Activated CD4-positive, alpha-beta T cell treated with anti-CD3 and anti-CD28 coated beads, Interleukin-2, amount 10 ng/mL, durations not matched to agents 24 days and 14 days (primary cell): ENCODE measurements at regions not wholly inside any gene's neighbourhood (a gene's known extent, or its start where the extent isn't known, plus 50 kb on each side); places are given as distances from the start of the nearest gene placed in this dataset.

Experiments used
- DNase-seq: peaks from one replicate; pipeline ENCODE4 v3.0.0; 2022
- H3K27ac Mint-ChIP-seq: one replicate; pipeline ENCODE4 v1.8.0; 2022; ENCODE audit warnings: mild to moderate bottlenecking, mixed read lengths
- H3K27me3 Mint-ChIP-seq: one replicate; pipeline ENCODE4 v1.8.0; 2022; ENCODE audit warnings: mixed read lengths
- H3K36me3 Mint-ChIP-seq: one replicate; pipeline ENCODE4 v1.8.0; 2022; ENCODE audit warnings: low read depth, mild to moderate bottlenecking, mixed read lengths
- H3K4me1 Mint-ChIP-seq: one replicate; pipeline ENCODE4 v1.8.0; 2021; ENCODE audit warnings: mixed read lengths
- H3K4me3 Mint-ChIP-seq: one replicate; pipeline ENCODE4 v1.8.0; 2022; ENCODE audit warnings: mild to moderate bottlenecking, moderate library complexity, mixed read lengths
- H3K9me3 Mint-ChIP-seq: one replicate; pipeline ENCODE4 v1.8.0; 2021; ENCODE audit warnings: mixed read lengths
- intact Hi-C: fragments of 100-400 bp; cut with micrococcal nuclease; formaldehyde crosslinking; loops from one replicate; pipeline ENCODE4 v1.15.1; 2023

DNA sequence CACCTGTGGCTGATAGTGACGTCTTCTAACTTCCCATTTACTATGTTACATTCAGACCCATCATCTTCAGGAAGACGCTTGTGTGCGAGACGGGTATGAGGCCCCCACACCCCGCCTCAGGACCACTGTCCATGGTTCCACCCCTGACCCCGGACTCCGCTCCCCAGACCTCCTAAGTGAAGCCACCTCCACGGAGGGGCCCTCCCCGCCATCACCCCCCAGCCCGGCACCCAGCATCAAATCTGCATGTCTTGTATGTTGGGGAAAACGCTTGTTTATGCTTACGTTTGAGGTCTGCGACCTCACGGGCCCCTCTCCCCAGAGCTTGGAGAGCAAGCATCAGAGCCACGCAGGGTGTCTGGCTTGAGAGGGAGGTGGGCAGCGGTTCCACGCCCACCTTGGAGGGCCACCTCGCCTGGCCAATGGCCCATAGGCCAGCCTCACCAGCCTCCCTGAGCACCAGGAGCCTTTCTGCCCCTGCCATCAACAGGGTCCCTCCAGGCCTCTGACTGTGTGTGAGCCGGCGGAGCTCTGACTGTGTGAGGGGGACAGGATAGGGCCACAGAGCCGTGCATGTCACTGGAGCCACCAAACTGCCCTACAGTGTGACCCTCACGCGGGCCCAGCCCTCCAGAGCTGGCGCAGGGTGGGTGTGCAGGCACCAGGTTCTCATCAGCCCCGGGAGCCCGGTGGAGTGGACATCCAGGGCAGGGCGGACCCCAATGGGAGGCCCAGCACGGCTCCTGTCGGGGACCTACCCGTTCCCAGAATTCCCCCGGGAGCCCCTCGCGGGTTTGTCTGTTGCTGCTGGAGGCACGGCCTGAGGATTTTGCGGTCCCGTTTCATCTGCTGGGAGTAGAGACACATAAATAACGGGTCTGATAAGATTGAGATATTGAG, 88.4 kb upstream of the NKX1-1 start:
- Mint-ChIP-seq H3K4me1 (no peaks in the 10 kb centered on the region), H3K27ac (no peak overlapping the region), H3K9me3 (no peaks in the 10 kb centered on the region), H3K27me3 (no peaks in the 10 kb centered on the region), H3K4me3 (no peak overlapping the region), H3K36me3 (no peaks in the 10 kb centered on the region)
- DNase-seq = no peak
- intact Hi-C loops = no loop called here

DNA sequence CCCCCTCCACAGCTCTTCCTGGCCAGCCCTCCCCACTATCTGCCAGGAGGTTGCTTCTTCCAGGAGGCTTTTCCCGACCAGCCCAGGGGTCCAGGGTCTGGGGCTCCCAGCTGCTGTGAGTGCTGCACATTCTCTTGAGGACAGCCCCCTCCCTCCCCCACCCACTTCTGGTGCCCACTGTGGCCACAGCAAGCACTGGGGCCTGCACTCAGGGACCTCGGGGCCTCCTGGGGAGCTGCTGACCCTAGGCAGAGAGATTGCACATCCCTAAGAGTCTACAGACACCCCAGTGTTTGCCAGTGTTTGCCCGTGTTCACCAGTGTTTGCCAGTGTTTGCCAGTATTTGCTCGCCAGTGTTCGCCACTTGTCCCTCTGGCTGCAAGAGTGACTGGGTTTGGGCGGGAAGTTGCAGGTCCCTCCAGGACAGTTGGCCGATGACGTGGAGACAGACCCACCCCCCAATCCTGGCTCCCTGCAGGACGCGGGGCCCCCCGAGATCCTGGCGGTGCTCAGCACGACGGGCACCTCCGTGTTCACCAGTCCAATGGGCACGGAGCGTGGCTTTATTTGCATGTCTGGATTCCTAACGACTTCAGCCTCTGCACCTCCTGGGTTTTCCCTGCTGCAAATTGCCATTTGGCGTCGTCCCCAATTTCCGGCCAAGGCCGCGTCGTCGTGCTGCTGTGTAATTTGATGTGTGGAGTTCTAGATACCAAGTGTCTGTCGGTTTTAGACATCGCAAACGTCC, 87.5 kb upstream of the NKX1-1 start:
- Mint-ChIP-seq H3K27ac (no peak overlapping the region), H3K36me3 (no peaks in the 10 kb centered on the region), H3K4me1 (no peaks in the 10 kb centered on the region), H3K9me3 (no peaks in the 10 kb centered on the region), H3K27me3 (no peaks in the 10 kb centered on the region), H3K4me3 (no peak overlapping the region)
- no peak for DNase-seq
- intact Hi-C loops = no loop called here

DNA sequence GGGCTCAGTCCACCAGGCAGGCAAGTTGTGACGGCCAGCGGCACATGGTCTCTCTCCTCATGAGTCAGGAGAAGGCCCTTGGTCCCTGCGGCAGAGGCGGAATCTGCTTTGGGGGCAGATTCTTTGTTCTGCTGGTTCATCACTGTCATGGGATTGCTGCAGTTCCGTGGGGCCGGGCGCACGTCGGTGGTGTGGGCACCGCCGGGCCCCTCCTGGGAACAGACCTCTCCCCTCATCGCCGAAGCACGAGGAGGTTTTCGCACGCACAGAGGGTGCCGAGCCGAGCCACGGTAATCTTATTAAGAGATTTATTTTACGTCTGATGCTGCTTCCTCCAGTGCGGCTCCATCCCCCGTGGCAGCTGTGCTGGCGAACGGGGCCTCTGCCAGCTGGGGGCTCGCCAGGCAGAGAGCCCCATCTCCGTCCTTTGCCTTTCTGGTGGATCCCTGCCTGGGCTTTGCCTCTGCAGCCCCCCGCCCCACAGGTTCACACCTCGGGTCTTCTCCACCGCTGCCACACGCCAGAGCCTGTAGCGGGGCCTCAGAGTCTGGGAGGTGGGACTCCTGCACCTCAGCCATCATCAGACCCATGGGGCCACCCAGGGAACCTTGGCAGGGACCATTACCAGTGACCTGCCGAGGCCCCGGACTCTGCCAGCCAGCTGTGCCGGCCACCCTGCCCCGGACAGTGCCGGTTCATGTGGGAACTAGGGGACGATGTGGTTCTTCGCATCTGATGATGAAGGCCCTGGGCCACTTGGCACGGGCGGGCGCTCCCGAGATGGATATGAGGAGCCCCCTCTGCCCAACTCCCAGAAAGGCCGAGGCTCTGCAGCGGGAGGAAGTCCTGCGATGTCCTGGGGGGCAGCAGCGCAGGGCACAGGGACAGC, 86.7 kb upstream of the NKX1-1 start:
- Mint-ChIP-seq H3K27ac (no peak overlapping the region), H3K9me3 (no peaks in the 10 kb centered on the region), H3K4me3 (no peak overlapping the region), H3K27me3 (no peaks in the 10 kb centered on the region), H3K4me1 (no peaks in the 10 kb centered on the region), H3K36me3 (no peaks in the 10 kb centered on the region)
- no peak for DNase-seq
- intact Hi-C loops = no loop called here

DNA sequence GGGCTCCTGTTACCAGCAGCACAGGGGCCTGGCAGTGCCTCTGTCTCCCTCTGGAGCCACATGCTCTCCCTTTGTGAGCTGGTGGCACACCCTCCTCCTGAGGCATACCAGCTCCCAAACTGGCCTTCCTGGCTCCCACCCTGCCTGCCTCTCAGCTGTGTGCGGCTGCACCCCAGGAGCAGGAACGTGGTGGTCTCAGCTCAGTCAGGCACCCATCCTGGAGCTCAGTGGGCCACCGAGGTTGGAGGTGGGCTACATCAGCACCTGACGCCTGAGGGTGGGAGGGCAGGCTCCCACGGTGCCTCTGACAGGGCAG, 85.9 kb upstream of the NKX1-1 start:
- H3K27me3 Mint-ChIP-seq = no peaks in the 10 kb centered on the region
- H3K4me3 Mint-ChIP-seq = no peak overlapping the region
- no peaks in the 10 kb centered on the region for H3K36me3 Mint-ChIP-seq
- no peak overlapping the region for H3K27ac Mint-ChIP-seq
- no peak for DNase-seq
- no peaks in the 10 kb centered on the region for H3K9me3 Mint-ChIP-seq
- intact Hi-C loops = no loop called here
- H3K4me1 Mint-ChIP-seq = no peaks in the 10 kb centered on the region

- Mint-ChIP-seq H3K27me3 (no peaks in the 10 kb centered on the region), H3K4me1 (no peaks in the 10 kb centered on the region), H3K27ac (no peak overlapping the region), H3K4me3 (no peak overlapping the region), H3K9me3 (peaks cover 2% of the 10 kb centered on the region), H3K36me3 (no peaks in the 10 kb centered on the region)
- intact Hi-C loops = no loop called here
- DNase-seq = no peak
Observed at GRCh38 chr4:1491328-1492141, 85.3 kb upstream of the NKX1-1 start.

DNA sequence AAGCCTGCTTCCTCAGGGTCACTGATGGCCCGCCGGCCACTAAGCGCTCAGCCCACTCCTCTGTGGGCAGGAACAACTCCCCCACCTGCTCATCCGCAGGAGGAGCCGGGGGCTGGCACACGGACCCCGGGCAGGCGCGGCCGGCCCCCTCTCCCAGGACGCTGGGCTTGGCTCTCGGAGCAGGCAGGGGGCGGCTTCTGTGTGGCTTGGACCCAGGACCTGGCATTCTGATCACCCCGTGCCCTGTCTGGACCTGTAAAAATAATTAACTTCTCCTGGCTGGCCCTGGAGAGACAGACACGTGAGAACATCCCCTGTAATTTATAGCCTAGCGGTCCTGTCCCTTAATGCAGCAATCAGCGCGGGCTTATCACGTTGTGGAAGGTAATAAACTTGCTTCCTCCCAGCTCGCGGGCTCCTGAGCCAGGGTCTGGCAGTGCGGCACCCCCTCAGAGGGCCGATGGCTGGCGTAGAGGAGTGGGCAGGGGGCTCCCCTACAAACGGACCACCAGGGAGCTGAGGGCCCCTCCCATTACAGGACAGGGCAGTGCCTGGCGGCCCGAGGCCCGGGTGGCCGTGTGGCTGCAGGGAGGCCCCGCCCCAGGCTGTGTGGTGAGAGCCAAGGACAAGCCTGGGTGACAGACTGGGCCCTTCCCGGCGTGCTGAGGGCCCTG, 84.5 kb upstream of the NKX1-1 start:
- Mint-ChIP-seq H3K4me1 (no peaks in the 10 kb centered on the region), H3K27ac (no peak overlapping the region), H3K9me3 (peaks cover 7% of the 10 kb centered on the region), H3K27me3 (no peaks in the 10 kb centered on the region), H3K4me3 (no peak overlapping the region), H3K36me3 (no peaks in the 10 kb centered on the region)
- no peak for DNase-seq
- intact Hi-C loops = no loop called here

DNA sequence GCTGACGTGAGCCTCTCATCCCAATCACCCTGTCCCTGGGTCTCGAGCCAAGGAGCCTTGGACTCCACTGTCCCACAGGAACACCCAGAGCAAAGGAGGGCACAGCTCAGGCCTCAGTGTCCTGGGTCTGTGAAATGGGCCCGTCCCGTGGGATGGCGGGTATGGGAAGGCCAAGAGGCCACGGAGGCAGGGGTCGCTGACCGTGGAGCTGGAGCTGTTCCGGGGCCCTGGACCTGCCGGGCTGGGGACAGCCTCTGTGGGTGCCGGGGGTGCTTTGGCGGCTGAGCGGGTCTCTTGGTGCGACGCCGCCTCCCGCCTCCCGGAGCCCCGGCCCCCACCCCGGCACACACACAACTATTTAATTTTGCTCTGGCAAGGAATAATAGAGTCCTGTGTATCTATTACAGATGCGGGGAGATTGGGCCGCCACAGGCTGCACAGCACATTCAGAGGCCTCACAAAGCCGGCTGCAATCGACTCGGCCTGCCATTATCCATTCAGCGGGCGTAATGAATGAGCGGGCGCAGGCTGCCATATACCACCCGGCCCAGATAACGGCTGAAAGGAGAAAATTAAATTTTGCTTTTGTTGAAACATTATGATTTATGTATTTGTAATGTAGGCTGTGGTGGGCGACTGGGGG, 83.9 kb upstream of the NKX1-1 start:
- Mint-ChIP-seq H3K9me3 (peaks cover 11% of the 10 kb centered on the region), H3K4me3 (no peak overlapping the region), H3K4me1 (no peaks in the 10 kb centered on the region), H3K36me3 (no peaks in the 10 kb centered on the region), H3K27ac (no peak overlapping the region), H3K27me3 (no peaks in the 10 kb centered on the region)
- DNase-seq = no peak
- intact Hi-C loops = no loop called here

DNA sequence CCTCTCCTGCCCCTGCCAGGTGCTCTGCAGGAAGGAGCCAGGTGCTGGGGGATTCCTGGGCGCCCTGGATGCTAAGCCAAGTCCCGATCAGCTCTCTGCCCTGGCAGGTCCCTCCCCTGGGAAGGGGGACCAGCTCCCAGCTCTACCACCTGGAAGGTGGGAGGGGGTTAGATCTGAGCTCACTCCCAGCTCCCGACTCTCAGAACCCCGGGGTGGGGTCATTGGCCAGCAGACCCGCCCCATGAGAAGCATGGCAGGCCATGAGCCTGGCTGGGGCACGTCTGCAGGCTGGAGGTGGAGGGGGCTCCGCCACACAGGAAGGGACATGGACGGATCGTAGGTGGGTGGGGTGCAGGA, 83.4 kb upstream of the NKX1-1 start:
- intact Hi-C loops = no loop called here
- DNase-seq = no peak
- no peaks in the 10 kb centered on the region for H3K27me3 Mint-ChIP-seq
- H3K36me3 Mint-ChIP-seq = no peaks in the 10 kb centered on the region
- H3K9me3 Mint-ChIP-seq = peaks cover 14% of the 10 kb centered on the region
- no peak overlapping the region for H3K4me3 Mint-ChIP-seq
- H3K4me1 Mint-ChIP-seq = no peaks in the 10 kb centered on the region
- H3K27ac Mint-ChIP-seq = no peak overlapping the region

- Mint-ChIP-seq H3K4me1 (no peaks in the 10 kb centered on the region), H3K4me3 (no peak overlapping the region), H3K36me3 (no peaks in the 10 kb centered on the region), H3K9me3 (peaks cover 17% of the 10 kb centered on the region), H3K27me3 (no peaks in the 10 kb centered on the region), H3K27ac (no peak overlapping the region)
- DNase-seq = no peak
- intact Hi-C loops = no loop called here
Observed at GRCh38 chr4:1488831-1489638, 82.8 kb upstream of the NKX1-1 start.

DNA sequence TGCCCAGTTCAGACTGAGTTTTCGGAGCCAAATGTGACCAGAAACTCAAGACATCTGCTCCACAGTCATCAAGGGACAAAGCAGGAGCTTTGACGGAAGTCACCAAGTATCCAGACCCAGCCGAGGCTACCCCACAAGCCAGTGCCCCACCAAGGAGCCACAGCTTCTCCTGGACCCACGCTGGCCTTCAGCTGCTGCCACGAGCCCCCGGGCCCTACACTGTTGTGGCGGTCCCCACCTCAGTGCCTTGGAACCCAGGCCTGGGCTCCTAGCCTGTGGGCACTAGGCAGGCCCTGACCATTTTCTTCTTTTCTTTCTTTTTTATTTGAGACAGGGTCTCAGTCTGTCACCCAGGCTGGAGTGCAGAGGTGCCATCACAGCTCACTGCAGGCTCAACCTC, 82.1 kb upstream of the NKX1-1 start:
- intact Hi-C loops = no loop called here
- Mint-ChIP-seq H3K9me3 (peaks cover 21% of the 10 kb centered on the region), H3K27me3 (no peaks in the 10 kb centered on the region), H3K36me3 (no peaks in the 10 kb centered on the region), H3K4me1 (no peaks in the 10 kb centered on the region), H3K27ac (no peak overlapping the region), H3K4me3 (no peak overlapping the region)
- no peak for DNase-seq

- H3K4me3 Mint-ChIP-seq = no peak overlapping the region
- H3K4me1 Mint-ChIP-seq = no peaks in the 10 kb centered on the region
- no peak overlapping the region for H3K27ac Mint-ChIP-seq
- DNase-seq = no peak
- peaks cover 23% of the 10 kb centered on the region for H3K9me3 Mint-ChIP-seq
- H3K36me3 Mint-ChIP-seq = no peaks in the 10 kb centered on the region
- intact Hi-C loops = no loop called here
- H3K27me3 Mint-ChIP-seq = no peaks in the 10 kb centered on the region
Observed at GRCh38 chr4:1487761-1488160, 81.5 kb upstream of the NKX1-1 start.

DNA sequence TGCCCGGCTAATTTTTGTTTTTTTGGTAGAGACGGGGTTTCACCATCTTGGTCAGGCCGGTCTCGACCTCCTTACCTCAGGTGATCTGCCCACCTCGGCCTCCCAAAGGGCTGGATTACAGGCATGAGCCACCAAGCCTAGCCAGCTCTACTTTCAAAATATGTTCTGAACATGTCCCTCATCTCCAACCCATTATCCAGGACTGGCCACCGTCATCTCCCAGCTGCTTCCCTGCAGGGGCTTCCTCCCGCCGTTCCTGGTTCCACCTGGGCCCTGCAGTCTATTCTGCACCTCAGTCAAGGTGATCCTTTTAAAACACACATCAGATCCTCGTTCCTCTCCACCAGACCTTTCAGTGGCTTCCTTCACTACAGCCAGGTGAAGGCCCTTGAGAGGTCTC, 80.9 kb upstream of the NKX1-1 start:
- Mint-ChIP-seq H3K9me3 (peaks cover 24% of the 10 kb centered on the region), H3K4me3 (no peak overlapping the region), H3K27me3 (no peaks in the 10 kb centered on the region), H3K27ac (no peak overlapping the region), H3K36me3 (no peaks in the 10 kb centered on the region), H3K4me1 (no peaks in the 10 kb centered on the region)
- intact Hi-C loops = no loop called here
- no peak for DNase-seq
